ENCODE measurements at regions not wholly inside any gene's neighbourhood (a gene's known extent, or its start where the extent isn't known, plus 50 kb on each side); places are given as distances from the start of the nearest gene placed in this dataset.

DNA sequence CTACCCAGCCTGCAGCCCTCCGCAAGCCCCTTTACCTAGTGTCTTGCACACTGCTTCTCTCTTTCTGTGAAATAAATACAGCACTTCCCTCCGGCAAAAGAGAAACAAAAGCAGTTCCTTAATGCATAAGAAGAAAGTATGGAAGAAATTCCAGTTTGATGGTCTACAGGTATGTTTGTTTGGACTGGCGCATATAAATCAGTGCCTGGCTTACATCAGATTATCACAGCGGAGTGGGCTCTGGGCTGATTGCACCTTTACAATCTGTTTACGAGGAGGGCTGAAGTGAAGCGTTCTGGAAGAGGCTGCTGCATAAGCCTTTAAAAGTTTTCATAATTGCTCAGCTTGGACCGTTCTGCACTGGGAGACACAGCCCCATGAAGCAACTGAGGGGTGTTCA lies 153.5 kb upstream of the FOXF1 start:
- DNase-seq = no peak

DNA sequence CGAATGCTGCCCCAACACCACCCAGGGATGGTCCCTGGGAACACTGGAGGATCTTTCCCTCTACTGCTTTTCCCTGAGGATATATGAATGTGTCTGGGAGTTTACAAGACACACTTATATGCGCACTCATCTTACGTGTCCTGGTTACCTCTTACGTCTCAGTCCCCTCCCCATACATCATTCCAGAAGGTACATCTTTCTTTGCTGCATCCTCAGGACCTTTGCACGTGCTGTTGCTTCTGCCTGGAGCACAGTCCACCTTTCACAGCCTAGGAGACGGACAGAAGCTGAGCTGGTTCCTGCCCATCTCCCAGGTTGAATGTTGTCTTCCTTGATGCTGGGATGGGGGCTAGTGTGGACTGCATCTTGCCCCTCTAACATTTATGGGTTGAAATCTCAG lies 153.0 kb upstream of the FOXF1 start:
- no peak for DNase-seq

DNA sequence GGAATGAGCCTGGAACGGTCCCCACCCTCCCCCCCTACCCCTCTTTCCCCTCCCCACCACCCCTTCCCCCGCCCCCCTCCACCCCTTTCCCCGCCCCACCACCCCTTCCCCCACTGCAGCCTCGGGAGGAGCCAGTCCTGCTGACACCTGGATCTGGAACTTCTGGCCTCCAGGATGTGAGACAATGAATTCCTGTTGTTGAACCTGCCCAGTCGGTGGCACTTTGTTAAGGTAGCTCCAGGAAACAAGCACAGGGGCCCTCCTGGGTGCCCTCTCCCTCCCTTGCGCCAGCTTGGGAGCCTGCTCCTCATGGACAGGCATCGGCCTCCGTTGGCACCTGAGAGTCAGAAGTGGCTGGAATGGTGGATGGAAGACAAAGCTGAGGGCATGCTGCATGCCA lies 152.4 kb upstream of the FOXF1 start:
- DNase-seq = no peak

DNA sequence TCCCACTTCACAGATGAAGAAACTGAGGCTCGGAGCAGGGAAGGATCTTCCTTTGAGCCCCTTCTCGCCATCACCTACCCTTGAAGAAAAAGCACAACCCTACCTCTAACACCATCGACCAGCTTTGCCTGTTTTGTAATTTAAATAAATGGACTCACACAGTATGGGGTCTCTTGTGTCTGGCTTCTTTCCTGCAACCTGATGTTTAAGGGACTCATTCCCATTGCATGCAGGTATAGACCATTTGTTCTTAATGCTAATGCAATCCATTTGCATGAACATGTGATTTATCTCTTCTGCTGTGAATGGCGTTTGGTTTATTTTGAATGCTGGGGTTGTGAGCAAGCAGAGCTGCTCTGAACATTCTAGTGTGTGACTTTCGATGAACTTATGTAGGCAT lies 150.8 kb upstream of the FOXF1 start:
- DNase-seq = no peak

DNA sequence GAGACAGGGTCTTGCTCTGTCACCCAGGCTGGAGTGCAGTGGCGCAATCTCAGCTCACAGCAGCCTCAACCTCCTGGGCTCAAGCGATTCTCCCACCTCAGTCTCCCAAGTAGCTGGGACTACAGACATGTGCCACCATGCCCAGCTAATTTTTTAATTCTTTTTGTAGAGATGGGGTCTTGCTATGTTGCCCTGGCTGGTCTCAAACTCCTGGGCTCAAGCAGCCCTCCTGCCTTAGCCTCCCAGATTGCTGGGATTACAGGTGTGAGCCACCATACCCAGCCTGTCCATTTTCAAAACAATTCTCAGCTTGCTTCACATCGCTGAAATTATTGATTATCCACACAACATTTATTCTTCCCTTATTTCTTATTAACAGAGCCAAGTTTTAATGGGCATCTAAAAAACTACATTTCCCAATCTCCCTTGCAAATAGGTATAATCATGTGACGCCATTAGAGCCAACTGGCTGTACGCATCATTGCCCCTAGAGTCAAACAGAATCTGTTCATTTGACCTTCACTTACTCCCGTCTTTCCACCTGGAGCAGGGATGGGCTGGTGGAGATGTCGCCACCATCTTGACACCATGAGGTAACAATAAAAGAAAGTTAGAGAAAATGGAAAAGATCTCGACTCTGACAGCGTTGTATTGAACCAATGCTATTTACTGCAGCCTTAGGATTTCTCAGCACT lies 148.0 kb upstream of the FOXF1 start:
- no peak for DNase-seq

DNA sequence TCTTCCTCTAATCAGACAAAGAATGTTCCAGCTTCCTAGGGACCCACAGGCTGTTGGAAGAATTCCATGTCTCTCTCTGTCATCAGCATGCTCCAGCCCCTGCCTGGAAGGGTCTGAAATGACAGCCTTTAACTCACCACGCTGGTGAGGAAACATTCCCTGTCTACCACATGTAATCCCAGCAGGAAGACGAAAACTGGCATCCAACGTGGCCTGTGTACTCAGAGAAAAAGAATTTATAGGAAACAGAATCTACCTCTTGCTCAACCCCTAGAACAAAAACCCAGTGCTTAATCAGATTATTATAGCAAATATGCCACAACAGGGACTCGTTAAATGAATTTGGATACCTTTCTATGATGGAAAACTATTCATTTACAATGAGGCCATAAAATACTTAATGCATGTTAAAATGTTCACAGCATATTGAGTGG lies 147.3 kb upstream of the FOXF1 start:
- DNase-seq = no peak

DNA sequence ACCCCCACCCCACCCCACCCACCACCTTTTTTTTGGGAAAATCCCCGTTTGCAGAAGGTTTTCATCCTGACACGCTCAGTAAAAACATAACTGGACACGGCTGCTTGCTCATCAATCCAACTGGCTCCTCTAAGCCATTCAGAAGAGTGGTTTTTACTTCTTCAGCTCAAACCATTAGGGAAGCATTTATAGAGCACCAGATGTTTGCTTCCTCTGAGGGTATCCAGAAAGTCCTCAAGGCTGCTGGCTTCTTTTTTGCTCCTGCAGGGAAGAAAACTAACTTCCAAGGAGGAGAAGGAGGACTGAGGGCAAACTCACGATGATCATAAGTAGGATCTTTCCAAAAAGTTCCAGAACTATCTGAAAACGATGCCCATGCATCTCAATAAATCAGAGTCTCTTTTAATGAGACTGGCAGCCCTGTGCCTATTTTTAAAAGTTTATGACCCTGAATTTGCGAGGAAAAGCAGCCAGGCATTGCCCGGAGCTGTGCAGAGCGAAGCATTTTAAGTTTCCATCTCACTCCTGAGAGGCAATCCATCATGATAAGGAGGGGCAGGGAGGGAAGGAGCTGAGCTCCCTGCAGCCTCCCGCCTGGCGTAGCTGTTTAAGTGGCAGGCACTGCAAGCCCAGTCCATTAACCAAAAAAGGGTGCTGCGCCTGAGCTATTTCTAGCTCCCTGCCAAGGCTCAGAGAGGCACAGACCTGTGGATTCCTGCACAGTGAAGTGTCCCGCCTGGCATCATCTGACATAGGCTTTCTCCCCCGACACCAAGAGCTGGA lies 146.3 kb upstream of the FOXF1 start:
- DNase-seq = no peak

DNA sequence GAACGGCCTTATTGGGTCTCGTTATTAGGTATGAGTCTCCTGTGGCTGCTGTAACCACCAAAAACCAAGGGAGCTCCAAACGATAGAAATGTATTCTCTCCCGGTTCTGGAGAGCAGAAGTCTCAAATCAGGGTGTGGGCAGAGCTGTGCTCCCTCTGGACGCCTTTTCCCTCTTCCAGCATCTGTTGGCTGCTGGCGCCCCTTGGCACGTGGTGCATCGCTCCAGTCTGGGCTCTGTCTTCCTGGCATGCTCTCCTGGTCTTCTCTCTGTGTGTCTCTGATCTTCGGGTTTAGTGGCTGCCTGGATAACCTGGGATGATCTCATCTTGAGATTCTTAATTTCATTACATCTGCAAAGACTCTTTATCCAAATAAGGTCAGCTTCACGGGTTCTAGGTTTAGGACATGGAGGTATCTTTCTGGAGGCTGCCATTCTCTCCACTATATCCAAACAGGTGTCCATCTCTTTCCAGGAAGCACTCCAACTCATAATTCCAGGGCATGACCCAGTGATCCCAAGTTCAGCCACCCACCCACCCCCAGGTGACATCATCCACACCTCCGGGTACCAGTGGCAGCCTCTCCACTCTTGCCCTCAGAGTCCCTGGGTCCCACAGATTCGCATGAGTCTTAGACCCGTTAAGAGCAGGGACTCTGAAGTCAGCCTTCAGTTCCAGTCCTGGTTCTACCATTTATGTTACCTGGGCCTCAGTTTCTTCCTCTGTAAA lies 145.5 kb upstream of the FOXF1 start:
- DNase-seq = no peak

DNA sequence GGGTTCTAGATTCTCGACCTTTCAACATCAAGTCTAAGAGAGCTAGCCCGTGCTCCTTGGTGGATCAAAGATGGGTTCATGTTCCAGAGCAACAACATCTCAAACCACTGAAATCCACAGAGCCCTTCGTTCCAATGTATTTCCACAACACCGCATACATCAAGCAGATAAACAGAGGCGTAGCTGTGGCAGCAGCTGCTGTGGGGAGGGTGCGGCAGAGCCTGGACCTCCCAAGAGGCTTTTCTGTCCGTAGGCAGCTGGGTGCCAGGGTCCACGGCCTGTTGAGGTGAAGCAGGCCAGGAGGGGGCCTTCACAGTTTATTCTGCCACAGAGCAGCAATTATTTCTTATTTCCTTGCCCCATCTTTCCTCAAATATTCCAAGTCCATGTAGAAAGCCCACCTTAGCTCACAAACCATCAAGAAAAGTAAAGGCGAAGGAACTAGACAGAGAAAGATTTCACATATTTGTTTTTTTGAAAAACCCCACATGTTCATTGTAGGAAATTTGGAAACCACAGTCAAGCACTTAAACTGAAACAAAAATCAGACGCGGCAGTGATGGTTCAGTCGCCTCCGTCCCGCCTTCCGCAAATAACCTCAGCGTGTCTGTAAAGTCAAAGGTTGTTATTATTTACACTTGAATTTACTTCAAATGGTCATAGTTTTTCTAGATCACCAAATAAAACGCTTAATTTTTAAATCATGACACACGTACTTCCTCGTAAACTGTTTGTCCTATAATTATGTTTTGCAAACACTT lies 144.6 kb upstream of the FOXF1 start:
- no peak for DNase-seq

DNA sequence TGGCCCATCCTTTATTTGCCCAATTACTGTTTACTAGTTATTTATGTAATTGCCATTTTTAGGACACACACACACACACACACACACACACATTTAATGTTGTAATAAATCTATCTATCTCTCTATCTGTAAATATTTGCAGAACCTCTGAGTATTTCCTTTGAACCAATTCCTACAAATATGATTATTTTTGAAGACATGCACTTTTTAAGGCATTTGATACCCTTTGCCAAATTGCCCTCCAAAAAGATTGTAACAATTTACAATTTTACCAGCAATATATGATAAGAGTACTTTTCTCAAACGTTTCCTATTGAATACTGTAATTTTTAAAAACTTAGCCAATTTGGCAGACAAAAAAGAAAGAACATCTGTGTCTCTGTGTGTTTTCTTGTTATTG lies 143.8 kb upstream of the FOXF1 start:
- DNase-seq = no peak

DNA sequence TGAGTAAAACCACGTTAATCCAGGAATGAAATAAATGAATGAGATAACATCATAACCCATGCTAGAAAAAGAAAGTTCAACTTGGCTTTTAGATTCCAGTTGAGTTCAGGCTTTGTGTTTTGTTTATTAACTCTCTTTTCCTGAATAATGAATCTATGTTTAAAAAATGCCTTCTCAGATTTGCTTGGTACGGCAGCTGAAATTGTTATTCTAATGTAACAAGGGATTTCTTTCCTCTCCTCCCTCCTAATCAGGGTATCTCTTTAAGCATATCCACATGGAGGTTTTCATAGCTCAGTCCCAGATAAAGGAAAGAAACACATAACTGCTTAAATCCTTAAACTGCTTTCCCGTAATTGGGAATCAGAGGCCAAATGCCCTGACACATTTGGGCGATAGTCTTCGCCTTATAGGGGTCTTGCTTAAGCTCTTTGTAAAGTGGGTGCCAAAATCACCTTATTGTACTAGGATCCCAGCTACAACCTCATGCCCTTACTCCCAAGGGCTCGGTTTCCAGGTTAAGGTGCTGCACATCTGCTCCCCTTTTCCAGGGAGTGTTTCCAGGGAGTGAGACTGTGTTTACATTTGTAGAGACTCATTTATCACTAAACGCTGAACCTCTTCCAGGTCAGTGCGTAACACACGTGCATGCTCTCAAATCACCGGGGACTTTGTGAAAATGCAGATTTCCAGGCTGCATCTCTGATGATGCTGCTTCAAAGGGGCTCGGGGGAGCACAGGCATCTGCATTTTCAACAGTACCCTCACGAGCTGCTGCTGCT lies 142.8 kb upstream of the FOXF1 start:
- DNase-seq = no peak

DNA sequence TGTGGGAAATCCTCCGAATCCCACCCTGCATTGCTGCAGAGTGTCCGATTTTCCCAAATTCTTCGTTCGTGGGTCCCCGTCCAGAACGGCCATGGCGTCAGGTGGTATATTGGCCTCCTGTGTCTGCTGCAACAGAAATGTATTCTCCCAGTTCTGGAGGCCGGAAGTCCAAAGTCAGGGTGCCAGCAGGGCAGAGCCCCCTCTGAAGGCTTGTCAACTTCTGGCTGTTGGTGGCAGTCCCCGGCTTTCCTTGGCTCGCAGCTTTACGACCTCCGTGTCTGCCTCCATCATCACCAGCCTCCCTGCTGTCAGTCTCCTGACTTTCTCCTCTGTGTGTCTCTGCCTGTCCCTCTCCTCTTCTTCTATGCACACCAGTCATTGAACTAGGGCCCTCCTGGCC lies 142.1 kb upstream of the FOXF1 start:
- no peak for DNase-seq

DNA sequence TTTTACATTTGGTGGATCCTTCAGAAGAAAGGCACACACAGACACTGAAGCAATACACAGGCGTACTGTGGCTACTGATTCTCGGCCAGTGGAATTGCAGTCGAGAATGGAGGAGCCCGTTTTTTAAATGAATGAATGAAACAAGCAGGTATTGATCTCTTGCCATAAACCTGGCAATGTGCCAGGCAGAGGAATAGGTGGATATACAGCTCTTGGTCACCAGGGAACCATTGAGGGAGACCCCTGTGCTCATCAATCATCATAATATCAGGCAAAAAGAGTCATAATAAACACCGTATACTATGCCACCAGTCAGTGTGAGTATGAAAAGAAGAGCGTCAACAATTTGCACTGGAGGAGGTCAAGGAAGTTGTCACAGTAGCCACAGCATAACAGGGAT lies 140.3 kb upstream of the FOXF1 start:
- DNase-seq = no peak

DNA sequence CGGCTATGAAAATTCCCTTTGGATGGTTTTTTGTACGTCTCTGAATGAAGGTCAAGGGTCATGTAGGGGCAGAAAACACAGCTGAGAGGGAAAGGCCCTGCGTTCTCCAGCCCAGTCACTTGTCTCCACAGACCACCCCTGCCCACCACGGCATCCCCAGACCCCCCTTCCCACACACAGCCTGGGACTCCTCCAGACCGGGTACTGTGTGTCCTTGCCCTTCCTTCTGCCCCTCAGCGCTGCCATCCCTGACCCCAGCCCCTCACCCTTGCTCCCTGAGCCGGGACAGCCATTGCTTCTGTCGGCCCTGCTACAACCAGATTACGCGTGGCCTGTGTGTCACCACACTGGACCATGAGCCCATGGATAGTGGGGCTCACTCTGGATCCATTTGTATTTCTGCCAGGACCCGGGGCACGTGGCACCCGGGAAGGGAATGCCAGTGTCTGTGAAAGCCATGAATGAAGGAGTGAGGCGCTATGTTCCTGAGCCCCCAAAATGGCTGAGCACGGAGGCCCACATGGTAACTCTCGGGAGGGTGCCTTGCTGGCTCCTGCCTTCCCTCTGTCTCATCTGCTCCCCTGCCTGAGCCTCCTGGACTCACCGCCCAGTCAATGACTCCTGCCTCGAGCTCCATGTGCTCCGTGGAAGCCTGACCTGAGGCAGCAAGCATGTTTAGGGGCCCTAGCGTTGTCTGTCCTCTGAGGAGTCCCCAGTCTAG lies 139.1 kb upstream of the FOXF1 start:
- DNase-seq = no peak

DNA sequence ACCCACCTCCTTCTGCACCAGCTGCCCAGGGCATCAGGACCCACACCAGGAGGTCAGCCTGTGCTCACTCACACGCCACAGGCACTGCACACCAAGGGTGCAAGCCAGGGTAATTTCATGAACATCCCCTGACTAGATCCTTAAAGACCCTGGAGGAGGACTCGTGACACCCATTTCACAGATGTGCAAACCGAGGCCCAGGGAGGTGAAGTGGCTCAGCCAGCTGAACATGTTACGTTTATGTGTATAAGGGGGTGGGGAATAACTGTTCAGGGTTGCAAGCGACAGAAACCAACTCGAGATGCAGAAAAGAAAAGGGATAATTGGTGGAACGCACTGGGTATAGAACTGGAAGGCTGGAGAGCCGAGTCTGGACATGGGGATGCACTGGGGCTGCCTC lies 138.1 kb upstream of the FOXF1 start:
- DNase-seq = no peak

DNA sequence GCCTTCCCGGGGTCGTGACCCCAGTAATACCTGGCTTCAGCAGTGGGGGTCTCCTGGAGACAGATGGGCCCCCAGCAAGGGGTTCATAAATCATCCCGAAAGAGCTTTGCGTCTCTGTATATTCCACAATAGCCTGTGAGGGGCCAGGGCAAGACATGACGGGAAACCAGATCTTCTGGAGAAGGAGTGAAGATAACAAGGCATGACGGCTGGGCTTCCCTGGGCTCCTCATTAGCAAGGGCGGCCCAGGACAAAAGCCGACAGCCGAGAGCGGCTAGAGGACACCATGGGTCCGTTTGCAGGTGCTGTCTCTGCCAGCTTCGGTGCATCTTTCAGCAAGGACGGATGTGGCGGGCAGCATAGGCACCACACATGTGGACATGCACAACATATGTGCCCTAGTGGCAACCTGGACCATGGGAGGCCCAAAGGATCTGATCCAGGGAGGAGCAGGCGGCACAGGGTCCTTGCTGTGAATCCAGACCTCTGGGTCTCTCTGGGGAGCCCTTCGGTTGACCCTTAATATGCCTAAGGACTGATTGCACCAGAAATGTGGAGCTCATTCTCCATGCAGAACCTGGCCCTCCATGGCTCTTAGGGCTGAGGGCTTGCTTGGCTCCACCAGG lies 136.9 kb upstream of the FOXF1 start:
- DNase-seq = no peak

DNA sequence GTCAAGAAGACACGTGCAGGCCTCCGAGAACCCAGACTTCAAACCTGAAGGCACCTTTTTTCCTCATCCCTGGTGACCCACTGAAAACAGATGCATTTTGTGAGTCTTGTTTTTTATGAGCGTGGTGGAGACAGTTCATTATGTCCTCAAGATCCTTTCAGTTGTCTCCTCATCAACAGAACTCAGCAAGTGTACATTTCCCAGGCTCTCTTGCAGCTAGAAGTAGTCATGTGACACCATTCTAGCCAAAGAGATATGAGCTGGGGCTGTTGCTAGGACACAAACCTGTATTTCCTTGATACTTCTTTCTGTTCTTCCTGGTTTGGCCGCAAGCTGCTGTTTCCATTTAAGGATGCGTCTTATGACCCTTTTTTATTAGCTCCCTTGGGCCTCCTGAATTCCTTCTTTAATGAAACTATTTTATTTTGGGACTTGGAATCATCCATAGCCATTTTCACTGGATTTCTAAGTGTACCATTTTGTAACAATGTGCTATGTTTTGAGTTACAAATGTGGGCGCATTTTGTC lies 135.7 kb upstream of the FOXF1 start:
- DNase-seq = no peak

DNA sequence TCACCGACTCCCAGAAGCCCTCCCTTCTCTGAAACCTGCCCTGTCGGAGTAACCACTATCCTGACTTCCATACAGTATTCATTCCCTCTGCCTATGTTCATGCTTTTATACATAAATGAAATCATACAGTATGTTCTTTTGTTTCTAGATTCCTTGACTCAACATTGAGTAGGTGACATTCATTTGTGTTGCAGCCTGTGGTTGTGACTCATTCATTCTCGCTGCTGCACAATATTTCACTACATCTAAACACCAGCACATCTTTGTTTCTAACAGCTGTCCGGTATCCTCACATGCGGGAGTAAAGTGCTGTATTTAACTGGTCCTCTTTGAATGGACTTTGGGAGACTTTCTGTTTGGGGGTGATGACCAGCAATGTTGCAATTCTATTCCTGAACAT lies 135.0 kb upstream of the FOXF1 start:
- no peak for DNase-seq

DNA sequence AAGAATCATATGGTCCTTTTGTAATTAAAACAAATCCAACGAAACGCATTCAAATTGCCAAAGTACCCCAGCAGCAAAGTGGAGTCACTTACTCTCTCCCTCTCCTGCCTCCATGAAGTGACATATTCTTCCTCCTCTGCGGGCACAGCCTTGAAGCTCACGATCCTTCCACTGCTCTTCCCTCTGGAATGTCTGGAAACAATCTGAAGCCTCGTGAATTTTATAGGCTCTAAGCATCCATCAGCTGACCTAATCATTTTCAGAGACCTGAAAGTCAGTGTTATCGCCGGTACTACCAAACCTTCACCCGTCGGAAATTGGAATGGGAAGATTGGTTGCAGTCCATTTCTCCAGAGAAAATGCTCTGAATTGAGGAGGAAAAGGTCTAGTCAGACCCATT lies 134.5 kb upstream of the FOXF1 start:
- DNase-seq = no peak

DNA sequence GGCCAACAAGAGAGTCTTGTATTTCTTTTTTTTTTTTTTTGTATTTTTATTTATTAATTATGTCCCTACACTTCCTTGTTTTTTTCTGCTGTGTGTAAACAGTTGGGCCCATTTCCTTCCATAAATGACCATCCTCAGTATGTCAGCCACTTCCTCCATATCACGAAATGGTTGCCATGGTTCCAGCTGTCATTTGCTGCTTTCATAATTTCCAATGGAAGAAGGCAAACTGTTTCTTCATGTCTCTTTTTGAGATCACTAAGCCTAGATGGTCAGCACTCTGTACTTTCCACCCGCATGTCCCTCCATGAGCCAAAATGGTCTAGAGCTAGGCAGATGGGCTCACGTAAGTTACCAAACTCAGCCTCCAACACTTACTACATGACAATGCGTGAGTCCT lies 133.5 kb upstream of the FOXF1 start:
- no peak for DNase-seq

Data from hypothalamus (tissue), 51 donors.